ENCODE measurements at regions not wholly inside any gene's neighbourhood (a gene's known extent, or its start where the extent isn't known, plus 50 kb on each side); places are given as distances from the start of the nearest gene placed in this dataset.

- no peak overlapping the region for H3K27ac ChIP-seq (ENCODE audit: low read depth, low read length)
- H3K23ac ChIP-seq (ENCODE audit: insufficient read length), result no peak overlapping the region
- ChIA-PET CTCF (ENCODE audit: partially characterized antibody) (interaction anchor here (0.7 kb wide), 2 partner anchors 24 to 29 kb away, joined by 3 read pairs; no protein-coding TSS in a partner anchor), POLR2A (ENCODE audit: partially characterized antibody) (interaction anchor here (1.7 kb wide), 1 partner anchor 288 kb away, joined by 4 read pairs; no protein-coding TSS in a partner anchor)
- no peak overlapping the region for H2BK5ac ChIP-seq (ENCODE audit: low read depth, low read length)
- H3K14ac ChIP-seq (ENCODE audit: insufficient read length), result no peak overlapping the region
- no peak overlapping the region for H2BK12ac ChIP-seq (ENCODE audit: low read depth, low read length)
- no peak overlapping the region for H3K18ac ChIP-seq (ENCODE audit: extremely low read depth, low read length)
- no peaks in the 10 kb centered on the region for H3K4me1 ChIP-seq (replicated peaks in 1 of 4; ENCODE audit: control insufficient read depth in 3 of 4, insufficient read depth in 4 of 4, low read length in 3 of 4)
- no peak overlapping the region for H2BK20ac ChIP-seq (ENCODE audit: low read length)
- no peak overlapping the region for H4K91ac ChIP-seq (replicated peaks; ENCODE audit: insufficient read length, low read length)
- no peak for DNase-seq (ENCODE audit: low read depth in 1 of 2, low spot score in 2 of 2)
- 100% methylated on average over 1 of the region's 1 CpG; no CpG with 5 or more reads in 1 of the 2 experiments for WGBS, 2 experiments (ENCODE audit: extremely low coverage in 1 of 2, insufficient coverage in 1 of 2, insufficient read length in 1 of 2, insufficient replicate concordance in 2 of 2, low coverage in 1 of 2, low lambda C conversion rate in 2 of 2, missing lambda C conversion rate in 1 of 2)
- H4K20me1 ChIP-seq (replicated peaks in 1 of 2; ENCODE audit: control insufficient read depth in 1 of 2, insufficient read depth in 2 of 2, low read length in 2 of 2), result no peaks in the 10 kb centered on the region
- no peak overlapping the region for H3K4me2 ChIP-seq (ENCODE audit: insufficient read depth in 1 of 2, low read depth in 2 of 2, low read length in 2 of 2)
- no peak overlapping the region for H4K5ac ChIP-seq (ENCODE audit: insufficient read length, low read depth, low read length)
- no peak overlapping the region for H3K9ac ChIP-seq (replicated peaks in 1 of 4; ENCODE audit: extremely low read depth in 1 of 4, low read depth in 3 of 4, low read length in 3 of 4)
- H3K9me3 ChIP-seq (ENCODE audit: insufficient read depth in 2 of 2, low read depth in 1 of 2, low read length in 1 of 2), result no peaks in the 10 kb centered on the region
- FAIRE-seq, result no peak
- H2AFZ ChIP-seq (ENCODE audit: low read length), result no peak overlapping the region
- H3K36me3 ChIP-seq (ENCODE audit: control insufficient read depth in 2 of 4, insufficient read depth in 4 of 4, low read length in 3 of 4), result no peaks in the 10 kb centered on the region
- H2BK15ac ChIP-seq (ENCODE audit: low read length), result no peak overlapping the region
- no peaks in the 10 kb centered on the region for H3K23me2 ChIP-seq (ENCODE audit: low read depth, low read length)
- H4K8ac ChIP-seq (ENCODE audit: extremely low read depth, insufficient read depth, low read length), result no peak overlapping the region
- no peaks in the 10 kb centered on the region for H3K79me1 ChIP-seq (ENCODE audit: low read depth, low read length)
- H3K79me2 ChIP-seq (ENCODE audit: control insufficient read depth in 1 of 2, insufficient read depth in 2 of 2, low read length in 2 of 2), result no peaks in the 10 kb centered on the region
- H2BK120ac ChIP-seq (replicated peaks; ENCODE audit: low read depth, low read length), result no peak overlapping the region
- no peak overlapping the region for H3K4me3 ChIP-seq (ENCODE audit: extremely low read depth in 1 of 4, insufficient read depth in 2 of 4, low read depth in 3 of 4, low read length in 4 of 4)
- H2AK5ac ChIP-seq (ENCODE audit: low read depth, low read length), result no peak overlapping the region
- H3K56ac ChIP-seq (replicated peaks; ENCODE audit: insufficient read length, low read depth, low read length), result no peak overlapping the region
- H3K4ac ChIP-seq (replicated peaks; ENCODE audit: insufficient read length, low read depth, low read length), result no peak overlapping the region
- no peaks in the 10 kb centered on the region for H3K27me3 ChIP-seq (replicated peaks in 1 of 4; ENCODE audit: control insufficient read depth in 3 of 4, extremely low read depth in 1 of 4, insufficient read depth in 3 of 4, low read length in 3 of 4)
- TF ChIP-seq ZNF274 (IDR thresholded peaks at IDR 0.05; ENCODE audit: borderline replicate concordance, extremely low read depth, low read length) (no peak), KDM4A (IDR thresholded peaks at IDR 0.05; ENCODE audit: low read depth, low read length, severe bottlenecking) (no peak), SIX5 (IDR thresholded peaks at IDR 0.05; ENCODE audit: low read depth, low read length) (no peak), GTF2F1 (IDR thresholded peaks at IDR 0.05; ENCODE audit: borderline replicate concordance, low read depth, low read length) (no peak), SIRT6 (IDR thresholded peaks at IDR 0.05; ENCODE audit: low read length) (no peak), NANOG (IDR thresholded peaks at IDR 0.05; ENCODE audit: insufficient read depth, low read depth, low read length, poor library complexity, severe bottlenecking) (no peak), FOSL1 (IDR thresholded peaks at IDR 0.05; ENCODE audit: insufficient read depth, low read depth, low read length) (no peak), E2F6 (IDR thresholded peaks at IDR 0.05) (no peak), CHD2 (IDR thresholded peaks at IDR 0.05; ENCODE audit: low read length) (no peak), CTCF (IDR thresholded peaks at IDR 0.05; ENCODE audit: control extremely low read depth in 1 of 3, insufficient read depth in 1 of 3, low read depth in 1 of 3, low read length in 3 of 3) (no peak), EZH2 (IDR thresholded peaks at IDR 0.05; ENCODE audit: low read depth, low read length, severe bottlenecking) (no peak), EGR1 (IDR thresholded peaks at IDR 0.05; ENCODE audit: borderline replicate concordance, low read depth, low read length) (no peak)
Measured at GRCh38 chr3:160112481-160112880, 112.7 kb upstream of the C3orf80 start.

All from H1 (cell line).